GM12878 (cell line): ENCODE measurements at regions not wholly inside any gene's neighbourhood (a gene's known extent, or its start where the extent isn't known, plus 50 kb on each side); places are given as distances from the start of the nearest gene placed in this dataset.
"Not testable (repeated sequence)": the region's sequence is repeated elsewhere in the genome, so short reads cannot be mapped to it uniquely, and the experiment has no call there.

ENCODE experiments used
- ATAC-seq: fragments of 200-7000 bp; cut with Tn5 transposase; 3 replicates; pipeline ENCODE4 v1.9.1; 2020; ENCODE audit warnings: mild to moderate bottlenecking, moderate library complexity
- BruUV-seq: library from RNA; stranded (reverse); fragments of 400-500 nt; replicated peaks from 2 replicates; lab custom pipeline; 2021; lab: Mats Ljungman, UMichigan
- CTCF ChIA-PET: fragments of 300-600 bp; sonication (Branson Sonifier 250); formaldehyde crosslinking; extraction: SDS; loops from one replicate; lab custom pipeline; 2021; ENCODE audit warnings: inconsistent platforms; lab: Yijun Ruan, JAX
- POLR2A ChIA-PET: fragments of 350-600 bp; formaldehyde crosslinking; extraction: SDS; loops from one replicate; lab custom pipeline; 2021; ENCODE audit warnings: inconsistent platforms; lab: Charles Lee
- RAD21 ChIA-PET: fragments of 300-600 bp; sonication (Branson Sonifier 250); formaldehyde crosslinking; loops from one replicate; lab custom pipeline; 2023; ENCODE audit warnings: antibody characterized with exemption; ENCODE audit not compliant: unreplicated experiment; lab: Charles Lee
- SMC1A ChIA-PET: fragments of 300-600 bp; sonication (Branson Sonifier 250); formaldehyde crosslinking; loops from one replicate; lab custom pipeline; 2023; ENCODE audit not compliant: unreplicated experiment, uncharacterized antibody; lab: Charles Lee
- DNase-seq: peaks from one replicate; pipeline ENCODE4 v3.0.0-alpha.2; 2011; ENCODE audit warnings: low read depth, low spot score
- FAIRE-seq: peaks from 3 replicates; lab custom pipeline; 2011; peaks lifted over from hg19 to GRCh38; lab: Jason Lieb, UNC
- H2AFZ ChIP-seq: 2 replicates; pipeline ENCODE4 v1.6.0; 2011; ENCODE audit warnings: low read depth, low read length, control low read depth; ENCODE audit not compliant: control insufficient read depth
- H3K27ac ChIP-seq: 2 replicates; pipeline ENCODE4 v1.5.1; 2011; ENCODE audit warnings: control low read depth; ENCODE audit not compliant: control insufficient read depth, insufficient read depth
- H3K27me3 ChIP-seq, 2 experiments: replicated peaks in 1 of 2; 2 replicates each; pipeline versions ENCODE4 v1.6.0 to v1.6.1; 2011; ENCODE audit warnings: low read length in 1 of 2; ENCODE audit not compliant: control insufficient read depth in 2 of 2, insufficient read depth in 2 of 2
- H3K36me3 ChIP-seq, 2 experiments: 2 replicates each; pipeline ENCODE4 v1.5.1; 2011; ENCODE audit warnings: low read length in 1 of 2; ENCODE audit not compliant: control insufficient read depth in 2 of 2, insufficient read depth in 2 of 2
- H3K4me1 ChIP-seq: 2 replicates; pipeline ENCODE4 v1.6.1; 2011; ENCODE audit warnings: mild to moderate bottlenecking, low read length, moderate library complexity, mixed read lengths; ENCODE audit not compliant: control insufficient read depth, insufficient read depth
- H3K4me2 ChIP-seq: 2 replicates; pipeline ENCODE4 v1.6.0; 2011; ENCODE audit warnings: control low read depth; ENCODE audit not compliant: control insufficient read depth, insufficient read depth
- H3K4me3 ChIP-seq: fragments of 200-600 bp; sonication (generic); 2 replicates; pipeline ENCODE4 v1.5.1; 2016
- H3K79me2 ChIP-seq: 2 replicates; pipeline ENCODE4 v1.6.0; 2011; ENCODE audit warnings: low read length; ENCODE audit not compliant: control insufficient read depth, insufficient read depth
- H3K9ac ChIP-seq: 2 replicates; pipeline ENCODE4 v1.8.0; 2011; ENCODE audit warnings: low read length, control low read depth, mixed read lengths; ENCODE audit not compliant: control insufficient read depth, insufficient read depth
- H3K9me3 ChIP-seq: replicated peaks from 3 replicates; pipeline ENCODE4 v1.5.1; 2011; ENCODE audit warnings: mild to moderate bottlenecking, low read length; ENCODE audit not compliant: control insufficient read depth, insufficient read depth
- H4K20me1 ChIP-seq: 2 replicates; pipeline ENCODE4 v1.6.0; 2011; ENCODE audit not compliant: control insufficient read depth, insufficient read depth
- CHD4 ChIP-seq: fragments of 200-600 bp; sonication (generic); IDR thresholded peaks from 2 replicates; pipeline ENCODE4 v1.6.1; 2016; ENCODE audit warnings: mild to moderate bottlenecking
- E4F1 ChIP-seq: fragments of 450-650 bp; IDR thresholded peaks from 2 replicates; pipeline ENCODE4 v1.6.1; 2018; ENCODE audit warnings: borderline replicate concordance, mild to moderate bottlenecking; ENCODE audit not compliant: partially characterized antibody
- HDAC2 ChIP-seq: fragments of 200-600 bp; sonication (generic); IDR thresholded peaks from 2 replicates; pipeline ENCODE4 v1.6.1; 2017
- HSF1 ChIP-seq: fragments of 150-350 bp; IDR thresholded peaks from 2 replicates; pipeline ENCODE4 v1.6.1; 2014; ENCODE audit warnings: mild to moderate bottlenecking, low read depth, low read length
- NBN ChIP-seq: fragments of 450-650 bp; IDR thresholded peaks from 2 replicates; pipeline ENCODE4 v1.6.1; 2016
- RBBP5 ChIP-seq: fragments of 200-600 bp; sonication (generic); conservative IDR thresholded peaks from 2 replicates; pipeline ENCODE4 v1.6.1; 2016
- SUPT20H ChIP-seq: IDR thresholded peaks from 2 replicates; pipeline ENCODE4 v1.6.1; 2011; ENCODE audit warnings: low read depth, mild to moderate bottlenecking, low read length, moderate library complexity, borderline replicate concordance; ENCODE audit not compliant: control insufficient read depth
- SUZ12 ChIP-seq: fragments of 200-600 bp; sonication (generic); IDR thresholded peaks from one replicate; pipeline ENCODE4 v1.6.1; 2018; ENCODE audit warnings: antibody characterized with exemption, mild to moderate bottlenecking; ENCODE audit not compliant: unreplicated experiment
- WGBS: methylation state at CpG from one replicate; pipeline ENCODE4 v1.1.6; 2016; ENCODE audit warnings: low lambda C conversion rate; ENCODE audit not compliant: insufficient replicate concordance, insufficient coverage; ENCODE audit errors: missing lambda C conversion rate; 5-methylcytosine and 5-hydroxymethylcytosine counted together
- in situ Hi-C: fragments of 300-500 bp; cut with MboI; formaldehyde crosslinking; loops from 9 replicates; pipeline ENCODE4 v1.14.3; 2018; ENCODE audit warnings: mixed read lengths
- intact Hi-C: fragments of 100-400 bp; cut with micrococcal nuclease; formaldehyde crosslinking; loops from one replicate; pipeline ENCODE4 v1.14.2; 2022; ENCODE audit not compliant: unreplicated experiment

- TF ChIP-seq E4F1: no peak
- TF ChIP-seq NBN: no peak
- no peak for TF ChIP-seq HSF1
- no peak for TF ChIP-seq RBBP5
- no peak for TF ChIP-seq SUPT20H
- no peak for TF ChIP-seq CHD4
- no peak for TF ChIP-seq HDAC2
- no peak for TF ChIP-seq SUZ12
Observed at GRCh38 chr6:23851522-23851921, 274.5 kb upstream of the NRSN1 start (continued).

- H3K27me3 ChIP-seq, in situ Hi-C loops, CTCF ChIA-PET, H3K27ac ChIP-seq, H3K4me3 ChIP-seq, H3K9me3 ChIP-seq, SMC1A ChIA-PET, H3K4me2 ChIP-seq, BruUV-seq, RAD21 ChIA-PET, H3K36me3 ChIP-seq, intact Hi-C loops, POLR2A ChIA-PET, H4K20me1 ChIP-seq, DNase-seq, FAIRE-seq, H3K79me2 ChIP-seq, H2AFZ ChIP-seq, H3K4me1 ChIP-seq, H3K9ac ChIP-seq, ATAC-seq: not testable (repeated sequence)
- WGBS: 61% methylated on average over 11 of the region's 18 CpGs
Observed at GRCh38 chr6:23853566-23854133, 272.4 kb upstream of the NRSN1 start.

- H2AFZ ChIP-seq, H3K4me1 ChIP-seq, H4K20me1 ChIP-seq, FAIRE-seq, CTCF ChIA-PET, H3K4me2 ChIP-seq, BruUV-seq, RAD21 ChIA-PET, intact Hi-C loops, H3K27me3 ChIP-seq, H3K27ac ChIP-seq, DNase-seq, H3K79me2 ChIP-seq, H3K9me3 ChIP-seq, H3K4me3 ChIP-seq, SMC1A ChIA-PET, POLR2A ChIA-PET, H3K36me3 ChIP-seq, ATAC-seq, H3K9ac ChIP-seq, in situ Hi-C loops: not testable (repeated sequence)
- 55% methylated on average over 17 of the region's 22 CpGs for WGBS
Observed at GRCh38 chr6:23854154-23854553, 271.9 kb upstream of the NRSN1 start.
